Testis (tissue), 2 donors: ENCODE measurements at regions not wholly inside any gene's neighbourhood (a gene's known extent, or its start where the extent isn't known, plus 50 kb on each side); places are given as distances from the start of the nearest gene placed in this dataset.
A peak's percentile ranks its signal among the peaks of the same experiment; 100 is the strongest.
"Not testable (repeated sequence)": the region's sequence is repeated elsewhere in the genome, so short reads cannot be mapped to it uniquely, and the experiment has no call there.

Experiments used
- DNase-seq: peaks from one replicate; pipeline ENCODE4 v3.0.0-alpha.2; 2019
- H3K27ac ChIP-seq, 2 donors: fragments of 200-600 bp; sonication (generic); one replicate each; pipeline ENCODE4 v1.5.1; 2019
- H3K27me3 ChIP-seq: fragments of 200-600 bp; sonication (generic); one replicate; pipeline ENCODE4 v1.5.1; 2019
- H3K36me3 ChIP-seq: fragments of 200-600 bp; sonication (generic); one replicate; pipeline ENCODE4 v1.5.1; 2017; ENCODE audit warnings: low read depth; ENCODE audit errors: missing control alignments
- H3K4me1 ChIP-seq: fragments of 200-600 bp; sonication (generic); one replicate; pipeline ENCODE4 v1.5.1; 2019
- H3K4me3 ChIP-seq, 2 donors: fragments of 200-600 bp; sonication (generic); one replicate each; pipeline ENCODE4 v1.5.1; 2017 to 2019
- H3K9me3 ChIP-seq: fragments of 200-600 bp; sonication (generic); one replicate; pipeline ENCODE4 v1.5.1; 2017
- POLR2A ChIP-seq: fragments of 450-650 bp; IDR thresholded peaks from one replicate; pipeline ENCODE4 v1.6.1; 2017; ENCODE audit warnings: antibody characterized with exemption, mild to moderate bottlenecking, moderate library complexity
- WGBS, 2 donors: methylation state at CpG; one replicate each; pipeline ENCODE4 v1.1.5; 2018; 5-methylcytosine and 5-hydroxymethylcytosine counted together
- intact Hi-C: fragments of 100-400 bp; cut with DNase I; formaldehyde crosslinking; loops from one replicate; pipeline ENCODE4 v1.15.1; 2023; ENCODE audit warnings: low total_unique reads
- TF ChIP-seq, protein P1 (sequence below), 3 experiments: fragments of 450-650 bp in 2 of 3; fragments of 200-600 bp in 1 of 3; sonication (generic) in 1 of 3; IDR thresholded peaks; one replicate each; pipeline ENCODE4 v1.5.1; 2016 to 2019; ENCODE audit warnings: antibody characterized with exemption in 3 of 3, mild to moderate bottlenecking in 2 of 3, moderate library complexity in 1 of 3

DNA sequence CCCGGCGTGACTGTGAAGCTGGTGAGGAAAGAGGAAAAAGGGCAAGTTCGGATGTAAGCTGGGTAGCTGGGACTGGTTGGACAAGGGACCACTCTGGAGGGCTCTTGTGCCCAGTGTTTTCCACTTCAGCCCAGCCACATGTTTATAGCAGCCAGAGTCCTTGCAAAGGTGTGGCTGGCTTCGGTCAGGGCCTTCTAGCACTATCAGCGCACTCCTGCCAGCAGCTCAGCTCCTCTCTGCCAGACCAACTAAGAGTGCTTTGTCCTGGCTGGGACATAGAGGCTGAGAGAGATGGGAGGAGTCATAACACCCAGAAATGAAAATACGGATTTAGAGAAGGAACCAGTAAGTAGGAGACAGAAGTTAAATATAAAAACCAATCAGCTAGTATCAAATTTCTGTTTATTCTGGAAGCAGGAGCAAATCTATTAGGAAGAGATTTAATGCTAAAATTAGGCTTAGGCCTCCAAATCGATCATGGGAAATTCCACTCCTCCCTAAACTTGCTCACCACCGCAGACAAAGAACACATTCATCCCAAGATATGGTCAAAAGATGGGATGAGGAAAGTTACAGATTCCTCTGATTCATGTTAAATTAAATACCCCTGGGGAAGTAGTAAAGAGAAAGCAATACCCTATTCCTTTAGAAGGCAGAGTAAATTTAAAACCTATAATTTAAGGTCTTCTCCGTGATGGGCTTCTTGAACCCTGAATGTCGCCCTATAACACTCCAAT, 135.0 kb downstream of the RALA start:
- no peaks in the 10 kb centered on the region for H3K4me1 ChIP-seq
- TF ChIP-seq, protein P1, sequence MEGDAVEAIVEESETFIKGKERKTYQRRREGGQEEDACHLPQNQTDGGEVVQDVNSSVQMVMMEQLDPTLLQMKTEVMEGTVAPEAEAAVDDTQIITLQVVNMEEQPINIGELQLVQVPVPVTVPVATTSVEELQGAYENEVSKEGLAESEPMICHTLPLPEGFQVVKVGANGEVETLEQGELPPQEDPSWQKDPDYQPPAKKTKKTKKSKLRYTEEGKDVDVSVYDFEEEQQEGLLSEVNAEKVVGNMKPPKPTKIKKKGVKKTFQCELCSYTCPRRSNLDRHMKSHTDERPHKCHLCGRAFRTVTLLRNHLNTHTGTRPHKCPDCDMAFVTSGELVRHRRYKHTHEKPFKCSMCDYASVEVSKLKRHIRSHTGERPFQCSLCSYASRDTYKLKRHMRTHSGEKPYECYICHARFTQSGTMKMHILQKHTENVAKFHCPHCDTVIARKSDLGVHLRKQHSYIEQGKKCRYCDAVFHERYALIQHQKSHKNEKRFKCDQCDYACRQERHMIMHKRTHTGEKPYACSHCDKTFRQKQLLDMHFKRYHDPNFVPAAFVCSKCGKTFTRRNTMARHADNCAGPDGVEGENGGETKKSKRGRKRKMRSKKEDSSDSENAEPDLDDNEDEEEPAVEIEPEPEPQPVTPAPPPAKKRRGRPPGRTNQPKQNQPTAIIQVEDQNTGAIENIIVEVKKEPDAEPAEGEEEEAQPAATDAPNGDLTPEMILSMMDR (IDR thresholded peaks at IDR 0.05): no peak
- no peak for TF ChIP-seq POLR2A
- H3K27me3 ChIP-seq: no peaks in the 10 kb centered on the region
- WGBS, 2 donors: 72 to 74% methylated on average over 10 of the region's 10 CpGs
- peak; percentile 26 for DNase-seq
- no peaks in the 10 kb centered on the region for H3K9me3 ChIP-seq
- H3K4me3 ChIP-seq: no peak overlapping the region
- no peaks in the 10 kb centered on the region for H3K36me3 ChIP-seq
- intact Hi-C loops: no loop called here
- H3K27ac ChIP-seq: no peak overlapping the region

DNA sequence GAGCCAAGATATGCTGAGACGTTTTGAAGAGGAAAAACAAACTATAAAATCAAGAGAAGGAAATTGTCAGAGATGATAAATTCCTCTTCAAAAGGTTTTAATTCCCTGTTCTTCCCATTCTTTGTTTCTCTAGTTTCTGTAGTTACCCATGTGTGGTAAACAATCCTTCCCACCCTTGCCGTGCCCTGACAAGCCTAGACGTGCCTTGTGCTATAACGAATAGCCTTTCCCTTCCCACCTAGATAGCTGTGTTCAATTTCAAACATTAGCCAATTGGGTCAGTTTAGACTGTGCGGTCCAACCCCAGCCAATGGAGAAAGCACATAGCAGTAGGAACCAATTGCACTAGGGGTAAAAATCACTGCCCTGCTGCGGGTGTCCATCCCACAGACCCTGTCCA, 138.1 kb downstream of the RALA start:
- 86 to 92% methylated on average over 5 to 6 of the region's 6 CpGs for WGBS, 2 donors
- Histone ChIP-seq H3K27me3 (no peaks in the 10 kb centered on the region), H3K9me3 (no peaks in the 10 kb centered on the region), H3K27ac (no peak overlapping the region), H3K4me1 (no peaks in the 10 kb centered on the region), H3K4me3 (no peak overlapping the region), H3K36me3 (no peaks in the 10 kb centered on the region)
- intact Hi-C loops: no loop called here
- DNase-seq: no peak
- no peak for TF ChIP-seq POLR2A
- TF ChIP-seq, protein P1 (IDR thresholded peaks at IDR 0.05): no peak

DNA sequence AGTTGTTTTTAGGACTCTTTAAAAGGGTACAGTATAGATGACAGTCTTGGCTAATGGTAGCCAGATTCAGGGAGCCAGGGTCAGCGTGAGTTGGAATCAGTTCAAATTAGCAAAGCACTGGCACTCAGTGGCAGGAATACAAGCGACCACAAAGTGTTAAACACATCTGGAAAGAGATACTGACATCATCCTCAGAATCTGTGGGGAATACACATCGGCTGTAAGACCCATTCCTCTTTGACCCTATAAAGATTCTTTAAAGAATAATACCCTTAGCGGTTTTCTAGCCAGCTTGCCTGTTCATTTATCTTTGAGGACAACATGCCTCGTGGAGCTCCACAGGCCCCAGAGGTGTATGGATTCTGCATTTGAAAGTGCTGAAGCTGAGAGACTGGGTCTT, 139.1 kb downstream of the RALA start:
- H3K36me3 ChIP-seq, DNase-seq, H3K9me3 ChIP-seq, intact Hi-C loops, H3K4me1 ChIP-seq, H3K27me3 ChIP-seq, H3K27ac ChIP-seq, H3K4me3 ChIP-seq: not testable (repeated sequence)
- WGBS, 2 donors: 76 to 79% methylated on average over 5 of the region's 5 CpGs

- H3K36me3 ChIP-seq, DNase-seq, H3K27me3 ChIP-seq, H3K9me3 ChIP-seq, H3K4me1 ChIP-seq, intact Hi-C loops, H3K4me3 ChIP-seq, H3K27ac ChIP-seq: not testable (repeated sequence)
- 71 to 82% methylated on average over 5 of the region's 5 CpGs for WGBS, 2 donors
Observed at GRCh38 chr7:39762881-39763280, 139.5 kb downstream of the RALA start.

DNA sequence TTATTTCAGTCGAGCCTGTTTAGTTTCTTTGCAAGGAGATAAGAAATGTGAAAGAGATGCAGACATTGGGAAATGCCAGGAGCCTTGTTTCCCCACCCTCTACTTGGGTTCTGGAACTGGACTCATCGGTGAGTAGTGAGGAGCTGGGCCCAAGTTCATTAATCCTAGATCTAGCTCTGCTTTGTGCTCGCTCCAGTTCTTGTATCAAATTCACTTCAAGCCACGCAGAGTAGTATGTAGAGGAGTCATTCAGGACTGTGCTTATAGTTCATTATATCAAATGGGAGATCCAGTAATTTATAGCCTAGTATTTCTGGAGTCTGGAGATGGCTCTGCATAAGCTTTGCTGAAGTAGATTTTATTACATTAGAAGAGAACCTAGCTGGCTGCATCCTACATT, 142.5 kb downstream of the RALA start:
- intact Hi-C loops, H3K27ac ChIP-seq, H3K36me3 ChIP-seq, DNase-seq, H3K4me3 ChIP-seq, H3K27me3 ChIP-seq, H3K4me1 ChIP-seq, H3K9me3 ChIP-seq: not testable (repeated sequence)
- WGBS, 2 donors: 53 to 86% methylated on average over 4 of the region's 4 CpGs

GRCh38 chr7:39768439-39768838, 145.1 kb downstream of the RALA start:
- H3K36me3 ChIP-seq, intact Hi-C loops: not testable (repeated sequence)
- WGBS, 2 donors: 64 to 80% methylated on average over 4 of the region's 4 CpGs

DNA sequence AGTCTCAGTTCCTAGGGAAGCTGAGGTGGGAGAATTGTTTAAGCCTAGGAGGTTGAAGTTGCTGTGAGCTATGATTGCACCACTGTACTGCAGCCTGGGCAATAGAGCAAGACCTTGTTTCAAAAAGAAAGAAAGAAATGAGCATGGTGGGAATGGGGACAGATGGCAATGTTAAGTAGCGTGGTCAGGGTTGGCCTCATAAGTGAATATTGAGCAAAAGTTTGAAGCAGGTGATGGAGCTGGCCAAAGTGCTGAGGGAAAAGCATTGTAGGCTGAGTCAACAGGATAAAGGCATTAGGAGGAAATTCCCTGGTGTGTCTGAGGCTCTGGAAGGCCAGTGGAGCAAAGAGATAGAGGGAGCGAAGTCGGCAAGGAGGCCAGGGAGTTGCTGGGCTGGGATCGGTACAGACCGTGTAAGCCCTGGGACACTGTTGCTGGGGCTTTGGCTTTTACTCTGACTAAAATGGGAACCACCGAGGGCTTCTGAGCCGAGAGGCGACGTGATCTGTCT, 151.0 kb downstream of the RALA start:
- H3K27me3 ChIP-seq, intact Hi-C loops, DNase-seq, H3K4me1 ChIP-seq, H3K36me3 ChIP-seq, H3K4me3 ChIP-seq, H3K27ac ChIP-seq, H3K9me3 ChIP-seq: not testable (repeated sequence)
- WGBS, 2 donors: 91 to 95% methylated on average over 9 of the region's 9 CpGs

More at GRCh38 chr7:39768439-39768838, 145.1 kb downstream of the RALA start:
- not testable (repeated sequence) for H3K27ac ChIP-seq, H3K9me3 ChIP-seq, H3K27me3 ChIP-seq, H3K4me1 ChIP-seq, DNase-seq, H3K4me3 ChIP-seq

- H3K27ac ChIP-seq, H3K4me3 ChIP-seq, H3K4me1 ChIP-seq, H3K27me3 ChIP-seq, H3K36me3 ChIP-seq, intact Hi-C loops, DNase-seq, H3K9me3 ChIP-seq: not testable (repeated sequence)
- WGBS, 2 donors: 83 to 100% methylated on average over 2 to 4 of the region's 4 CpGs
Observed at GRCh38 chr7:39781557-39781956, 158.2 kb downstream of the RALA start.

- WGBS, 2 donors: 83 to 88% methylated on average over 3 of the region's 3 CpGs
- H3K4me1 ChIP-seq, H3K4me3 ChIP-seq, DNase-seq, H3K36me3 ChIP-seq, intact Hi-C loops, H3K27me3 ChIP-seq, H3K27ac ChIP-seq, H3K9me3 ChIP-seq: not testable (repeated sequence)
Observed at GRCh38 chr7:39786440-39786839, 163.1 kb downstream of the RALA start.

GRCh38 chr7:39791035-39791434, 159.0 kb upstream of the CDK13 start:
- H3K36me3 ChIP-seq, intact Hi-C loops, H3K4me1 ChIP-seq, H3K27me3 ChIP-seq, H3K9me3 ChIP-seq, H3K4me3 ChIP-seq, DNase-seq, H3K27ac ChIP-seq: not testable (repeated sequence)
- WGBS, 2 donors: 92 to 98% methylated on average over 4 of the region's 4 CpGs
